Endothelial cell of umbilical vein (primary cell): ENCODE measurements at regions not wholly inside any gene's neighbourhood (a gene's known extent, or its start where the extent isn't known, plus 50 kb on each side); places are given as distances from the start of the nearest gene placed in this dataset.

ENCODE experiments used
- BruUV-seq: library from RNA; stranded (reverse); fragments of 400-500 nt; replicated peaks from 2 replicates; lab custom pipeline; 2021; lab: Mats Ljungman, UMichigan
- CTCF ChIA-PET: fragments of 300-600, 350-600 bp; sonication (Branson Sonifier 250); formaldehyde crosslinking; loops from one replicate; lab custom pipeline; 2021; ENCODE audit warnings: antibody characterized with exemption, inconsistent platforms; lab: Charles Lee
- POLR2A ChIA-PET: fragments of 300-600, 350-600 bp; sonication (Branson Sonifier 250); formaldehyde crosslinking; loops from one replicate; lab custom pipeline; 2021; ENCODE audit warnings: antibody characterized with exemption, inconsistent platforms; lab: Charles Lee
- DNase-seq: peaks from one replicate; pipeline ENCODE4 v3.0.0-alpha.2; 2011; ENCODE audit warnings: low read depth, low spot score
- FAIRE-seq: peaks from 2 replicates; lab custom pipeline; 2011; peaks lifted over from hg19 to GRCh38; lab: Jason Lieb, UNC
- H2AFZ ChIP-seq: 2 replicates; pipeline ENCODE4 v1.6.0; 2012; ENCODE audit warnings: low read depth, low read length, control low read depth, inconsistent platforms
- H3K27ac ChIP-seq: 2 replicates; pipeline ENCODE4 v1.5.1; 2011; ENCODE audit warnings: low read depth, mild to moderate bottlenecking, control low read depth, low read length, moderate library complexity; ENCODE audit not compliant: insufficient read depth
- H3K27me3 ChIP-seq, 2 experiments: 2 replicates each; pipeline versions ENCODE4 v1.6.0 to v1.6.1; 2011; ENCODE audit warnings: low read length in 2 of 2, mixed read lengths in 1 of 2; ENCODE audit not compliant: control insufficient read depth in 2 of 2, insufficient read depth in 2 of 2
- H3K36me3 ChIP-seq, 2 experiments: 2 replicates in 1 of 2; 3 replicates in 1 of 2; pipeline ENCODE4 v1.5.1; 2011; ENCODE audit warnings: low read length in 2 of 2, mild to moderate bottlenecking in 1 of 2, moderate library complexity in 1 of 2; ENCODE audit not compliant: control insufficient read depth in 2 of 2, insufficient read depth in 2 of 2; ENCODE audit errors: extremely low read depth in 1 of 2
- H3K4me1 ChIP-seq: 3 replicates; pipeline ENCODE4 v1.5.1; 2011; ENCODE audit warnings: mild to moderate bottlenecking, low read length; ENCODE audit not compliant: control insufficient read depth, insufficient read depth; ENCODE audit errors: extremely low read depth
- H3K4me2 ChIP-seq: 2 replicates; pipeline ENCODE4 v1.6.1; 2011; ENCODE audit warnings: low read length, control low read depth, mixed read lengths; ENCODE audit not compliant: insufficient read depth
- H3K4me3 ChIP-seq, 3 experiments: fragments of 200-600 bp in 1 of 3; sonication (generic), shearing (Covaris generic) in 1 of 3; replicated peaks in 1 of 3; 2 replicates each; pipeline ENCODE4 v1.5.1; 2011 to 2016; ENCODE audit warnings: control low read depth in 3 of 3, low read length in 3 of 3, mild to moderate bottlenecking in 2 of 3, inconsistent platforms in 1 of 3, low read depth in 1 of 3, moderate library complexity in 1 of 3; ENCODE audit not compliant: insufficient read depth in 1 of 3
- H3K79me2 ChIP-seq: 2 replicates; pipeline ENCODE4 v1.6.0; 2012; ENCODE audit warnings: low read length, inconsistent platforms; ENCODE audit not compliant: control insufficient read depth, insufficient read depth
- H3K9ac ChIP-seq: replicated peaks from 2 replicates; pipeline ENCODE3; 2011; ENCODE audit warnings: low read length, control low read depth; ENCODE audit not compliant: insufficient read depth; ENCODE audit errors: extremely low read depth
- H3K9me1 ChIP-seq: replicated peaks from 3 replicates; pipeline ENCODE4 v1.6.0; 2011; ENCODE audit warnings: mild to moderate bottlenecking, low read length; ENCODE audit not compliant: control insufficient read depth, insufficient read depth; ENCODE audit errors: extremely low read depth
- H3K9me3 ChIP-seq: replicated peaks from 2 replicates; pipeline ENCODE4 v1.5.1; 2012; ENCODE audit warnings: low read length, inconsistent platforms; ENCODE audit not compliant: control insufficient read depth, insufficient read depth
- H4K20me1 ChIP-seq: replicated peaks from 2 replicates; pipeline ENCODE3; 2011; ENCODE audit warnings: mild to moderate bottlenecking, low read length; ENCODE audit not compliant: control insufficient read depth, insufficient read depth; ENCODE audit errors: extremely low read depth
- EZH2 ChIP-seq: IDR thresholded peaks from 2 replicates; pipeline ENCODE4 v1.6.1; 2012; ENCODE audit warnings: borderline replicate concordance, low read depth, mild to moderate bottlenecking, moderate library complexity, low read length, inconsistent platforms; ENCODE audit not compliant: severe bottlenecking
- FOS ChIP-seq: IDR thresholded peaks from 2 replicates; pipeline ENCODE4 v1.6.1; 2011; ENCODE audit warnings: mild to moderate bottlenecking, low read length, moderate library complexity, borderline replicate concordance; ENCODE audit not compliant: insufficient read depth
- GATA2 ChIP-seq: IDR thresholded peaks from 2 replicates; pipeline ENCODE4 v1.7.0; 2011; ENCODE audit warnings: low read depth, mild to moderate bottlenecking, moderate library complexity, mixed read lengths, low read length; ENCODE audit not compliant: insufficient read length, insufficient read depth
- JUN ChIP-seq: IDR thresholded peaks from 2 replicates; pipeline ENCODE4 v1.6.1; 2011; ENCODE audit warnings: borderline replicate concordance, low read depth; ENCODE audit not compliant: insufficient read length, insufficient read depth
- MYC ChIP-seq: IDR thresholded peaks from one replicate; pipeline ENCODE4 v1.6.1; 2011; ENCODE audit warnings: mild to moderate bottlenecking, low read depth, low read length
- POLR2A ChIP-seq: IDR thresholded peaks from 2 replicates; pipeline ENCODE4 v1.6.1; 2012; ENCODE audit warnings: low read depth, mild to moderate bottlenecking, control low read depth, low read length
- POLR2AphosphoS5 ChIP-seq: IDR thresholded peaks from 2 replicates; pipeline ENCODE4 v1.6.1; 2012; ENCODE audit warnings: low read depth, mild to moderate bottlenecking, control low read depth, low read length, moderate library complexity; ENCODE audit not compliant: insufficient read depth
- dilution Hi-C: fragments of 300-500 bp; cut with MboI; formaldehyde crosslinking; loops from one replicate; pipeline ENCODE4 v1.15.0; 2019; ENCODE audit warnings: low sequenced_read_pairs; ENCODE audit not compliant: extremely low pct_ligation_motif_present
- intact Hi-C: fragments of 100-400 bp; cut with micrococcal nuclease; formaldehyde crosslinking; loops from one replicate; pipeline ENCODE4 v1.10.0; 2022
- TF ChIP-seq, protein P1 (sequence below): IDR thresholded peaks from 2 replicates; pipeline ENCODE4 v1.6.1; 2011; ENCODE audit not compliant: insufficient read depth, insufficient read length
- TF ChIP-seq, protein P2 (sequence below), 2 donors: IDR thresholded peaks; 1 replicate in 1 of 2; 2 replicates in 1 of 2; pipeline ENCODE4 v1.5.1; 2011; ENCODE audit warnings: low read length in 2 of 2, mild to moderate bottlenecking in 2 of 2, moderate library complexity in 2 of 2, control low read depth in 1 of 2, inconsistent platforms in 1 of 2, low read depth in 1 of 2; ENCODE audit not compliant: insufficient read depth in 1 of 2; ENCODE audit errors: extremely low read depth in 1 of 2

- H3K9me1 ChIP-seq = no peaks in the 10 kb centered on the region
- H2AFZ ChIP-seq = no peak overlapping the region
- FAIRE-seq = no peak
- H3K79me2 ChIP-seq = no peaks in the 10 kb centered on the region
- no peak overlapping the region for H3K4me3 ChIP-seq
- H3K9ac ChIP-seq = no peak overlapping the region
- intact Hi-C loops = no loop called here
- CTCF ChIA-PET = no interaction called here
- POLR2A ChIA-PET = no interaction called here
- no peaks in the 10 kb centered on the region for H3K36me3 ChIP-seq
- TF ChIP-seq, protein P1, sequence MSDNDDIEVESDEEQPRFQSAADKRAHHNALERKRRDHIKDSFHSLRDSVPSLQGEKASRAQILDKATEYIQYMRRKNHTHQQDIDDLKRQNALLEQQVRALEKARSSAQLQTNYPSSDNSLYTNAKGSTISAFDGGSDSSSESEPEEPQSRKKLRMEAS = no peak
- TF ChIP-seq POLR2A (no peak), GATA2 (no peak), MYC (no peak), FOS (no peak), JUN (no peak), POLR2AphosphoS5 (no peak), EZH2 (no peak)
- TF ChIP-seq, protein P2, sequence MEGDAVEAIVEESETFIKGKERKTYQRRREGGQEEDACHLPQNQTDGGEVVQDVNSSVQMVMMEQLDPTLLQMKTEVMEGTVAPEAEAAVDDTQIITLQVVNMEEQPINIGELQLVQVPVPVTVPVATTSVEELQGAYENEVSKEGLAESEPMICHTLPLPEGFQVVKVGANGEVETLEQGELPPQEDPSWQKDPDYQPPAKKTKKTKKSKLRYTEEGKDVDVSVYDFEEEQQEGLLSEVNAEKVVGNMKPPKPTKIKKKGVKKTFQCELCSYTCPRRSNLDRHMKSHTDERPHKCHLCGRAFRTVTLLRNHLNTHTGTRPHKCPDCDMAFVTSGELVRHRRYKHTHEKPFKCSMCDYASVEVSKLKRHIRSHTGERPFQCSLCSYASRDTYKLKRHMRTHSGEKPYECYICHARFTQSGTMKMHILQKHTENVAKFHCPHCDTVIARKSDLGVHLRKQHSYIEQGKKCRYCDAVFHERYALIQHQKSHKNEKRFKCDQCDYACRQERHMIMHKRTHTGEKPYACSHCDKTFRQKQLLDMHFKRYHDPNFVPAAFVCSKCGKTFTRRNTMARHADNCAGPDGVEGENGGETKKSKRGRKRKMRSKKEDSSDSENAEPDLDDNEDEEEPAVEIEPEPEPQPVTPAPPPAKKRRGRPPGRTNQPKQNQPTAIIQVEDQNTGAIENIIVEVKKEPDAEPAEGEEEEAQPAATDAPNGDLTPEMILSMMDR (IDR thresholded peaks at IDR 0.05; ENCODE audit: extremely low read depth in 1 of 2, insufficient read depth in 1 of 2, low read depth in 1 of 2, low read length in 2 of 2) = no peak
- peaks cover 0 to 3% of the 10 kb centered on the region in 2 experiments for H3K27me3 ChIP-seq
- dilution Hi-C loops = no loop called here
- H3K9me3 ChIP-seq = no peaks in the 10 kb centered on the region
- H3K27ac ChIP-seq = no peak overlapping the region
- no TSS peak for BruUV-seq
- H4K20me1 ChIP-seq = no peaks in the 10 kb centered on the region
- no peak overlapping the region for H3K4me2 ChIP-seq
- DNase-seq = no peak
- no peaks in the 10 kb centered on the region for H3K4me1 ChIP-seq
Measured at GRCh38 chr11:57047610-57048009, 58.9 kb downstream of the OR5AK2 start.
